ENCODE measurements at regions not wholly inside any gene's neighbourhood (a gene's known extent, or its start where the extent isn't known, plus 50 kb on each side); places are given as distances from the start of the nearest gene placed in this dataset.
A peak's percentile ranks its signal among the peaks of the same experiment; 100 is the strongest.

GRCh38 chr1:242854466-242854865 lies 330.0 kb upstream of the PLD5 start:
- no peak for TF ChIP-seq SIN3A (IDR thresholded peaks at IDR 0.05; ENCODE audit: borderline replicate concordance, insufficient read depth, low read depth, low read length)
- no peak for TF ChIP-seq REST (IDR thresholded peaks at IDR 0.05; ENCODE audit: insufficient read depth in 1 of 2, low read depth in 2 of 2, low read length in 1 of 2)
- TF ChIP-seq, protein P1, sequence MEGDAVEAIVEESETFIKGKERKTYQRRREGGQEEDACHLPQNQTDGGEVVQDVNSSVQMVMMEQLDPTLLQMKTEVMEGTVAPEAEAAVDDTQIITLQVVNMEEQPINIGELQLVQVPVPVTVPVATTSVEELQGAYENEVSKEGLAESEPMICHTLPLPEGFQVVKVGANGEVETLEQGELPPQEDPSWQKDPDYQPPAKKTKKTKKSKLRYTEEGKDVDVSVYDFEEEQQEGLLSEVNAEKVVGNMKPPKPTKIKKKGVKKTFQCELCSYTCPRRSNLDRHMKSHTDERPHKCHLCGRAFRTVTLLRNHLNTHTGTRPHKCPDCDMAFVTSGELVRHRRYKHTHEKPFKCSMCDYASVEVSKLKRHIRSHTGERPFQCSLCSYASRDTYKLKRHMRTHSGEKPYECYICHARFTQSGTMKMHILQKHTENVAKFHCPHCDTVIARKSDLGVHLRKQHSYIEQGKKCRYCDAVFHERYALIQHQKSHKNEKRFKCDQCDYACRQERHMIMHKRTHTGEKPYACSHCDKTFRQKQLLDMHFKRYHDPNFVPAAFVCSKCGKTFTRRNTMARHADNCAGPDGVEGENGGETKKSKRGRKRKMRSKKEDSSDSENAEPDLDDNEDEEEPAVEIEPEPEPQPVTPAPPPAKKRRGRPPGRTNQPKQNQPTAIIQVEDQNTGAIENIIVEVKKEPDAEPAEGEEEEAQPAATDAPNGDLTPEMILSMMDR (IDR thresholded peaks at IDR 0.05) = no peak
- TF ChIP-seq TCF7L2 (IDR thresholded peaks at IDR 0.05; ENCODE audit: low read depth, low read length) = no peak
- TF ChIP-seq POLR2AphosphoS5 (IDR thresholded peaks at IDR 0.05; ENCODE audit: low read depth, low read length) = no peak
- no peak for DNase-seq (ENCODE audit: low read depth, low spot score)
- BruUV-seq (replicated peaks) = no TSS peak
- H3K36me3 ChIP-seq (ENCODE audit: control insufficient read depth, insufficient read depth, low read length) = no peaks in the 10 kb centered on the region
- POLR2A ChIA-PET = no interaction called here
- intact Hi-C loops (cut with micrococcal nuclease; ENCODE audit: unreplicated experiment) = no loop called here
- H3K27ac ChIP-seq (ENCODE audit: low read length) = no peak overlapping the region
- in situ Hi-C loops (cut with HindIII; ENCODE audit: low pct_unique_long_range_greater_than_20kb, low sequenced_read_pairs) = no loop called here
- H3K27me3 ChIP-seq (ENCODE audit: control insufficient read depth, insufficient read depth, low read length) = no peaks in the 10 kb centered on the region
- H3K9me3 ChIP-seq (ENCODE audit: control insufficient read depth, insufficient read depth, low read depth, low read length) = no peaks in the 10 kb centered on the region
- H3K4me3 ChIP-seq (ENCODE audit: low read depth in 2 of 2, low read length in 2 of 2) = no peak overlapping the region
- H3K4me1 ChIP-seq (ENCODE audit: control insufficient read depth, insufficient read depth, low read length) = no peaks in the 10 kb centered on the region
- ATAC-seq = no peak
- CTCF ChIA-PET = no interaction called here

GRCh38 chr1:242847390-242847993 lies 323.0 kb upstream of the PLD5 start:
- in situ Hi-C loops (cut with HindIII; ENCODE audit: low pct_unique_long_range_greater_than_20kb, low sequenced_read_pairs) = no loop called here
- intact Hi-C loops (cut with micrococcal nuclease; ENCODE audit: unreplicated experiment) = no loop called here
- Histone ChIP-seq H3K27me3 (ENCODE audit: control insufficient read depth, insufficient read depth, low read length) (no peaks in the 10 kb centered on the region), H3K36me3 (ENCODE audit: control insufficient read depth, insufficient read depth, low read length) (no peaks in the 10 kb centered on the region), H3K4me3 (ENCODE audit: low read depth in 2 of 2, low read length in 2 of 2) (no peak overlapping the region), H3K27ac (ENCODE audit: low read length) (no peak overlapping the region), H3K9me3 (ENCODE audit: control insufficient read depth, insufficient read depth, low read depth, low read length) (no peaks in the 10 kb centered on the region), H3K4me1 (ENCODE audit: control insufficient read depth, insufficient read depth, low read length) (no peaks in the 10 kb centered on the region)
- ATAC-seq (no peak), DNase-seq (ENCODE audit: low read depth, low spot score) (no peak)
- BruUV-seq (replicated peaks) = no TSS peak
- CTCF ChIA-PET = no interaction called here
- TF ChIP-seq REST (IDR thresholded peaks at IDR 0.05; ENCODE audit: insufficient read depth in 1 of 2, low read depth in 2 of 2, low read length in 1 of 2) (peak; percentile 81 to 92; a peak in 3 of 4 replicates), POLR2AphosphoS5 (IDR thresholded peaks at IDR 0.05; ENCODE audit: low read depth, low read length) (no peak)
- POLR2A ChIA-PET = no interaction called here
